ENCODE measurements at regions not wholly inside any gene's neighbourhood (a gene's known extent, or its start where the extent isn't known, plus 50 kb on each side); places are given as distances from the start of the nearest gene placed in this dataset.

DNA sequence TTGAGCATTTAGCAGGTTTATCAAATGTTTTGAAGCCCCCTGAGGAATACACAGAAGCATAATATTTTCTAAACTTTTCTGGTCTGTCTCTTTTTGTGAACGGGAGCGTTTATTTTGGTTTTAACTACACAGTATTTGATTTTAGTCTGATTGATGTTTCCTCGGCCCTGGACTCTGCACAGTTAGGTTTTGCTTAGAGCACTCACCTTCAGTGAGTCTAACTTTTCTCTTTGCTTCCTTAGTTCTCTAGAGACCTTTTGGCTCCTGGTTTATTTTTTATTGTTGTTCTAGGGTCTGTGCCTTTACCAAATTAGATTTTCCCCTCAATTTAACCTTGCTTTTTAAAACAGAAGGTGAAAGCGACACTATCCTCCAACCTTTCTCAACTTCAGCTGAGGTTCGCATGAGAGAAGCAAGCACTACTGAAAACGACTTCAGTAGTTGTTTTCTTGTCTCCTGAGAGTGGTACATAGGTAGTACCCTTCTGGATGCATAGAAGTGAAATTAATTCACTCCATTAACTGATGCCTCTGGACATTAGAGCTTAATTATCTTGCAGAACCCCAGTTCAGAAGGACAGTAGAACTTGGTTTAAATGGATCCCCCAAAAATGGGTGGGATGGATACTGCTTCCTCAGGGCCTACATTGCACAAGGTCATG, 166.7 kb upstream of the ELL2 start:
- TF ChIP-seq EP300 (IDR thresholded peaks at IDR 0.05; ENCODE audit: low read depth) = no peak
- TF ChIP-seq, protein P1, sequence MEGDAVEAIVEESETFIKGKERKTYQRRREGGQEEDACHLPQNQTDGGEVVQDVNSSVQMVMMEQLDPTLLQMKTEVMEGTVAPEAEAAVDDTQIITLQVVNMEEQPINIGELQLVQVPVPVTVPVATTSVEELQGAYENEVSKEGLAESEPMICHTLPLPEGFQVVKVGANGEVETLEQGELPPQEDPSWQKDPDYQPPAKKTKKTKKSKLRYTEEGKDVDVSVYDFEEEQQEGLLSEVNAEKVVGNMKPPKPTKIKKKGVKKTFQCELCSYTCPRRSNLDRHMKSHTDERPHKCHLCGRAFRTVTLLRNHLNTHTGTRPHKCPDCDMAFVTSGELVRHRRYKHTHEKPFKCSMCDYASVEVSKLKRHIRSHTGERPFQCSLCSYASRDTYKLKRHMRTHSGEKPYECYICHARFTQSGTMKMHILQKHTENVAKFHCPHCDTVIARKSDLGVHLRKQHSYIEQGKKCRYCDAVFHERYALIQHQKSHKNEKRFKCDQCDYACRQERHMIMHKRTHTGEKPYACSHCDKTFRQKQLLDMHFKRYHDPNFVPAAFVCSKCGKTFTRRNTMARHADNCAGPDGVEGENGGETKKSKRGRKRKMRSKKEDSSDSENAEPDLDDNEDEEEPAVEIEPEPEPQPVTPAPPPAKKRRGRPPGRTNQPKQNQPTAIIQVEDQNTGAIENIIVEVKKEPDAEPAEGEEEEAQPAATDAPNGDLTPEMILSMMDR (IDR thresholded peaks at IDR 0.05) = no peak
- TF ChIP-seq POLR2AphosphoS5 (IDR thresholded peaks at IDR 0.05) = no peak
- no peak for TF ChIP-seq POLR2A (IDR thresholded peaks at IDR 0.05)
